AG04450 (cell line): ENCODE measurements at regions not wholly inside any gene's neighbourhood (a gene's known extent, or its start where the extent isn't known, plus 50 kb on each side); places are given as distances from the start of the nearest gene placed in this dataset.

Source experiments
- CTCF ChIA-PET: fragments of 300-600, 350-600 bp; formaldehyde crosslinking; extraction: SDS; loops from one replicate; lab custom pipeline; 2022; ENCODE audit warnings: antibody characterized with exemption, inconsistent platforms; lab: Charles Lee
- POLR2A ChIA-PET: fragments of 350-600 bp; formaldehyde crosslinking; extraction: SDS; loops from one replicate; lab custom pipeline; 2021; ENCODE audit warnings: antibody characterized with exemption, inconsistent platforms; lab: Yijun Ruan, JAX
- DNase-seq: peaks from one replicate; pipeline ENCODE4 v3.0.0-alpha.2; 2011; ENCODE audit warnings: low read depth, low spot score
- H3K27ac ChIP-seq: one replicate; pipeline ENCODE4 v1.5.1; 2012; ENCODE audit warnings: low read depth, low read length, control low read depth
- H3K27me3 ChIP-seq: one replicate; pipeline ENCODE4 v1.6.0; 2012; ENCODE audit warnings: low read length; ENCODE audit not compliant: control insufficient read depth, insufficient read depth
- H3K4me3 ChIP-seq: 2 replicates; pipeline ENCODE4 v1.5.1; 2011; ENCODE audit warnings: mild to moderate bottlenecking, low read depth, low read length, control low read depth
- H3K9me3 ChIP-seq: 2 replicates; pipeline ENCODE4 v1.5.1; 2012; ENCODE audit warnings: low read length; ENCODE audit not compliant: control insufficient read depth, insufficient read depth
- CTCF ChIP-seq: IDR thresholded peaks from 2 replicates; pipeline ENCODE4 v1.5.1; 2011; ENCODE audit warnings: low read depth, low read length, control low read depth, inconsistent platforms

- ChIA-PET CTCF (no interaction called here), POLR2A (no interaction called here)
- Histone ChIP-seq H3K9me3 (peaks cover 5% of the 10 kb centered on the region; the same call in 1 of the 2 replicates), H3K27ac (no peak overlapping the region), H3K4me3 (no peak overlapping the region), H3K27me3 (no peaks in the 10 kb centered on the region)
- no peak for TF ChIP-seq CTCF
- no peak for DNase-seq
Measured at GRCh38 chr12:76646366-76646765, 86.8 kb upstream of the OSBPL8 start.

- CTCF ChIA-PET = no interaction called here
- H3K27me3 ChIP-seq = no peaks in the 10 kb centered on the region
- H3K9me3 ChIP-seq = peaks cover 5% of the 10 kb centered on the region; the same call in 1 of the 2 replicates
- POLR2A ChIA-PET = no interaction called here
- H3K27ac ChIP-seq = no peak overlapping the region
- no peak overlapping the region for H3K4me3 ChIP-seq
- no peak for DNase-seq
- TF ChIP-seq CTCF = no peak
Measured at GRCh38 chr12:76649099-76649498, 89.5 kb upstream of the OSBPL8 start.

GRCh38 chr12:76652402-76652801 is 92.8 kb upstream of the OSBPL8 start:
- no peak for TF ChIP-seq CTCF
- Histone ChIP-seq H3K4me3 (no peak overlapping the region), H3K27ac (no peak overlapping the region), H3K9me3 (peaks cover under 1% of the 10 kb centered on the region; the same call in 1 of the 2 replicates), H3K27me3 (no peaks in the 10 kb centered on the region)
- no peak for DNase-seq
- POLR2A ChIA-PET = no interaction called here
- CTCF ChIA-PET = interaction anchor here (0.8 kb wide), 1 partner anchor 22 kb away, joined by 3 read pairs; no protein-coding TSS in a partner anchor

GRCh38 chr12:76653342-76653741 is 93.8 kb upstream of the OSBPL8 start:
- CTCF ChIA-PET = interaction anchor here (0.8 kb wide), 1 partner anchor 23 kb away, joined by 3 read pairs; no protein-coding TSS in a partner anchor
- no peaks in the 10 kb centered on the region for H3K27me3 ChIP-seq
- no peak overlapping the region for H3K4me3 ChIP-seq
- POLR2A ChIA-PET = no interaction called here
- peaks cover 6% of the 10 kb centered on the region; the same call in 1 of the 2 replicates for H3K9me3 ChIP-seq
- H3K27ac ChIP-seq = no peak overlapping the region
- no peak for TF ChIP-seq CTCF
- no peak for DNase-seq

- CTCF ChIA-PET = interaction anchor here (0.6 to 0.7 kb wide), 2 partner anchors 42 to 45 kb away, joined by 3 to 4 read pairs; no protein-coding TSS in a partner anchor
- no peak for DNase-seq
Measured at GRCh38 chr12:76664731-76665130, 99.2 kb upstream of the ZDHHC17 start.

More at GRCh38 chr12:76664731-76665130, 99.2 kb upstream of the ZDHHC17 start:
- H3K27ac ChIP-seq = no peak overlapping the region
- TF ChIP-seq CTCF = no peak
- H3K27me3 ChIP-seq = peaks cover 3% of the 10 kb centered on the region
- H3K9me3 ChIP-seq = no peaks in the 10 kb centered on the region
- no peak overlapping the region for H3K4me3 ChIP-seq
- POLR2A ChIA-PET = interaction anchor here (0.6 kb wide), 1 partner anchor 95 kb away, joined by 7 read pairs; no protein-coding TSS in a partner anchor
